ENCODE measurements at regions not wholly inside any gene's neighbourhood (a gene's known extent, or its start where the extent isn't known, plus 50 kb on each side); places are given as distances from the start of the nearest gene placed in this dataset.

GRCh38 chr11:70815485-70815832, 417.1 kb downstream of the CTTN start:
- DNase-seq, result no peak
- intact Hi-C loops (cut with DNase I), result loop anchor here (5.0 kb wide), 1 partner anchor 267 kb away; no protein-coding TSS in a partner anchor

GRCh38 chr11:70816156-70816678, 417.9 kb downstream of the CTTN start:
- ATAC-seq (ENCODE audit: poor library complexity) (no peak), DNase-seq (no peak)
- intact Hi-C loops (cut with DNase I), result loop anchor here (5.0 kb wide), 1 partner anchor 266 kb away; no protein-coding TSS in a partner anchor

More at GRCh38 chr11:70815485-70815832, 417.1 kb downstream of the CTTN start:
- ATAC-seq (ENCODE audit: poor library complexity), result no peak

DNA sequence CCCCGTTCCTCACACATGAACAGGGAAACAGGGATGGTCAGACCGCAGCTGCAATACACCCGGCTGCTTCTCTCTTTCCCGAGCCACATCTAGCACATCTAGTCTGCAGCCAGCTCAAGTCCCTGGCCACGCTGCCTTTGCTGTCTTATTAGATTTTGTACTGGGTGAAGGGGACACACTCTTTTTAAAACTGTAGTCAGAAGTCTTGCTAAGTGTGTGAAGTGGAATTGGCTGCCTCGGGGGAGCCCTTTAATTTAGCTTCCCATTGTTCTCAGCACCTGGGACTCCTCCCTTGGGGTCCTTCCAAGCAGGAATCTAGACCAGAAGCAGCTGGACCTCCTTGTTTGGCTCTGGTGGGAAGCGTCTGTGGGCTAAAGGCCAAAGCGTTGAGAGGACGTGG, 420.0 kb downstream of the CTTN start:
- DNase-seq (no peak), ATAC-seq (ENCODE audit: poor library complexity) (no peak)
- intact Hi-C loops (cut with DNase I), result loop anchor here (5.0 kb wide), 1 partner anchor 264 kb away; no protein-coding TSS in a partner anchor

- no peak for DNase-seq
- ATAC-seq (ENCODE audit: poor library complexity), result no peak
- intact Hi-C loops (cut with DNase I), result loop anchor here (5.0 kb wide), 1 partner anchor 263 kb away; no protein-coding TSS in a partner anchor
Measured at GRCh38 chr11:70819022-70819421, 420.7 kb downstream of the CTTN start.

DNA sequence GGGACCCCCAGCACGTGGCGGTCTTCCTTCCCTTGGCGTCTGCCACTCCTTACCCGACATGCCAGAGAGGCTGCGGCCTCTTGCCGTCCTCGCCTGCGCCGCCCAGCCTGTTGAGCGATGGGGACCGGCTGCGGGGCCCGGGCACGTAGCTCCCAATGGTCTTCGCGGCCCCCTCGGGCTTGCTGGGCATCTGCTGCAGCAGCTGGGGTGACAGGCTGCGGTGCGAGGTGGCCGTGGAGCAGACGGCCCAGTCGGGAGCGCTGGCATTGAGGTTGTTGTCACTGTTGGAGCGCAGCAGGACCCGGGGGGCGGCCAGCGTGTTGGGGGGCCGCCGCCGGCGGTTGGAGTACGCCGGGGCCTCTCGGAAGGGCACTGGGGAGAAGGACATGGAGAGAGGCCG, 422.0 kb downstream of the CTTN start:
- DNase-seq (no peak), ATAC-seq (ENCODE audit: poor library complexity) (no peak)
- intact Hi-C loops (cut with DNase I), result no loop called here

- ATAC-seq (ENCODE audit: poor library complexity) (no peak), DNase-seq (no peak)
- intact Hi-C loops (cut with DNase I), result no loop called here
Measured at GRCh38 chr11:70820712-70821111, 422.4 kb downstream of the CTTN start.

GRCh38 chr11:70823771-70824170, 425.4 kb downstream of the CTTN start:
- no peak for DNase-seq
- no peak for ATAC-seq (ENCODE audit: poor library complexity)
- intact Hi-C loops (cut with DNase I), result no loop called here

DNA sequence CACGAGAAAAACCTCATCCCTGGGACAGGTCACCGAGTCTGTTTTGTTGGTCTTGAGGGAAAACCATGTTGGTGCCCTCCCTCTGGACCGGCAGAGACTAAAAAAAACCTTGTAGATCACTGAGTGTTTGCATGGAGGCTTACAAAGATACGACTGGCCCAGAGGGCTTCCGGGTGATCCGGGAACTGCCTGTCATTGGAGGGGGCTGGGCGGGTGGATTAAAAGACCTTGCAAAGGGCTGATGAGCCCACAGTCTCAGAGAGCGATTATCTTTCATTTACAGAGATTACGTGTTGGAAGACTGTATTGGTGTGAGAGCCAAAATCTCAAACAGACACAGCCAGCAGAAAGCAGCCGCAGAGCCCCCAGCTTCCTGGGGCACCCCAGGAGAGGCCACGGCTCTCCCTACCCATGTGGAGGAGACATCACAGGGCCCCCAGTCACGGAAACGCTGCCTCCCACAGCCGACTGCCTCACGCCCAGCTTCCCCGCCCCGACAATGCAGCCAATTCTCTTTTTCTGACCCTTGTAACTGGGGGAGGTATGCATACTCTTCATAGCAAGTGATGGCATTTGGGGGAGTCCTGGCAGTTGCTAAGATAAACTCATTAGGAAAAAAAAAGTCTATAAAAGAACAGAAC, 426.4 kb downstream of the CTTN start:
- intact Hi-C loops (cut with DNase I), result no loop called here
- ATAC-seq (ENCODE audit: poor library complexity) (no peak), DNase-seq (no peak)

GRCh38 chr11:70825893-70826540, 426.4 kb downstream of the SHANK2 start:
- intact Hi-C loops (cut with DNase I), result no loop called here
- ATAC-seq (ENCODE audit: poor library complexity), result peak; percentile 22
- no peak for DNase-seq

- ATAC-seq (ENCODE audit: poor library complexity) (peak; percentile 59), DNase-seq (no peak)
- intact Hi-C loops (cut with DNase I), result no loop called here
Measured at GRCh38 chr11:70826541-70827335, 425.6 kb downstream of the SHANK2 start.

- peak; percentile 58 for ATAC-seq (ENCODE audit: poor library complexity)
Measured at GRCh38 chr11:70828593-70829082, 423.7 kb downstream of the SHANK2 start.

DNA sequence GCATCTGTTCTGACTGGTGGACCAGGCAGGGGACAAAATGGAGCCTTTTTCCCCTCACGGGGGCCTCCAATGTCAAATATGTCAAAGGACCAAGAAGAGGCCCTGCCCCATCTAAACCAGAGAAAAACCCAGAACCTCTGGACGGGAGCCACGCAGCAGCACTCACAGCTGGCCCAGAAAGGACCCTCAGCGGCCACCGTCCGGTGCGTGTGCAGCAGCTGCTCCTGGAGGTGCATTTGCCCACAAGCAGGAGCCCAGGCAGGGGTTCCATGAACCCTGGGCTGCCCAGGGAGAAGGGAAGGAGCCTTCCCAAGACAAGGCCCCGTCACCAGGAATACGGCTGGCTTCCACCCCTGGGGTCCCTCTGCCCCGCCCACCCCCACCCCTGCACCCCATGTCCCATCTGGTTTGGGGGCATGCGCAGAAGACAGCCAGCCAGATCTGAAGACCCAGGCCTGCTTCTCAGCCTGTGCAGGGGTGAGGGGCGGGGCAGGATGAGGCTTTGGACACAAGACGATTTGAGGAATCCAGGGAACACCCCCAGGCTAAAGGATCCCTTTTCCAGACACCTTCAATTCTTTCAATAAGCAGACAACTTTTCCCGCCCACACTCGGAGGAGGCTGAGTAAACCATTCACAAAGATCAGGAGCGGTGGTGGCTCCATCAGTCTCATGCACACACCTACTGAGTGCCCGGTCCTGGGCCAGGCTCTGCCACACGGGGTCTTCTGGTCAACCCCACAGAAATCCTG, 423.1 kb downstream of the SHANK2 start:
- intact Hi-C loops (cut with DNase I), result no loop called here

More at GRCh38 chr11:70828593-70829082, 423.7 kb downstream of the SHANK2 start:
- peak; percentile 53 for DNase-seq
- intact Hi-C loops (cut with DNase I), result no loop called here

GRCh38 chr11:70829886-70830272, 422.5 kb downstream of the SHANK2 start:
- ATAC-seq (ENCODE audit: poor library complexity), result no peak
- intact Hi-C loops (cut with DNase I), result no loop called here
- no peak for DNase-seq

More for the DNA sequence above, 423.1 kb downstream of the SHANK2 start:
- ATAC-seq (ENCODE audit: poor library complexity) (no peak), DNase-seq (no peak)

GRCh38 chr11:70833011-70833410, 419.4 kb downstream of the SHANK2 start:
- intact Hi-C loops (cut with DNase I), result no loop called here
- DNase-seq (no peak), ATAC-seq (ENCODE audit: poor library complexity) (no peak)

GRCh38 chr11:70833554-70833953, 418.8 kb downstream of the SHANK2 start:
- intact Hi-C loops (cut with DNase I), result no loop called here
- no peak for ATAC-seq (ENCODE audit: poor library complexity)
- DNase-seq, result no peak

- ATAC-seq (ENCODE audit: poor library complexity) (no peak), DNase-seq (no peak)
- intact Hi-C loops (cut with DNase I), result no loop called here
Measured at GRCh38 chr11:70834277-70834940, 418.0 kb downstream of the SHANK2 start.

DNA sequence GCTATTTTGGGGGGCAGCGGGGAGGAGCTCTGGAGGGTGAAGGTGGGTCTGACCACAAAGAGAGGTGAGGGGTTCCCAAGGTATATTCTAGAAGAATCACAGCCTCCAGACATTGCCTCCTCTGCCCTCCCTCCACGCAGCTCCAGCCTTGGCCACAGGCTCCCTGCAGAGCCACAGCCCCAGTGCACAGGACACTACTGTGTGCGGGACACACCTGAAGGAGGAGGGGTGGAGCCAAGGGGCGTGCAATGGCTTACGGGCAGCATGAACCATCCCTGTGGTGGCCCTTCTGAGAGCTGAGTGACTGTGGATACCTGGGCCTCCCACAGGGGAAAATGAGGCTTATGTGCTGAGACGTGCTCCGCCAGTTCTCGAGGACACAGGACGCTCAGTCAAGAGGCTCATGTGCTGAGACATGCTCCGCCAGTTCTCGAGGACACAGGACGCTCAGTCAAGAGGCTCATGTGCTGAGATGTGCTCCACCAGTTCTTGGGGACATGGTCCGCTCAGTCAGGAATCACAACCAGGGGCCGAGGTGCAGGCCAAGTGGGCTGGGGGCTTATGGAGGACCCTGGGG, 417.3 kb downstream of the SHANK2 start:
- intact Hi-C loops (cut with DNase I), result no loop called here
- no peak for ATAC-seq (ENCODE audit: poor library complexity)

DNA sequence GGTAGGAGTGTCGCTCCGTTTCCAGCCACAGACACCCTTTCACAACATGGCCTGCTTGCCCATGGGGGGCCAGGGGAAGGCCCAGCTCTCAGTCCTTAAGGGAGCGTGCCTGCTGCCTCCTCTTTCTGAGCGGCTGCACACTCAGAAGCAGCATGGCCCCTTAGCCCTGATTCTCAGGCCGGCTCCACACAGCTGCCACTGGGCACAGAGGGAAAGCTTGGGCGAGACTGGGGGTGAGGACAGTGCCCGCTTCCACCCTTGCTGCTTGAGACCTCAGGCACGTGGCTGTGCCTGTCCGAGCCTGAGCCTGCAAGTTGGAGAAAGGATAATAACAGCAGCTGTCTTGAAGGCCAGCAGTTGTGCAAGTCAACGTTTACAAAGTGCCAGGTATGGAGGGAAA, 416.3 kb downstream of the SHANK2 start:
- DNase-seq (no peak), ATAC-seq (ENCODE audit: poor library complexity) (no peak)
- intact Hi-C loops (cut with DNase I), result no loop called here

More for the DNA sequence above, 417.3 kb downstream of the SHANK2 start:
- no peak for DNase-seq
